GM20431 (cell line): ENCODE measurements at regions not wholly inside any gene's neighbourhood (a gene's known extent, or its start where the extent isn't known, plus 50 kb on each side); places are given as distances from the start of the nearest gene placed in this dataset.
"Not testable (repeated sequence)": the region's sequence is repeated elsewhere in the genome, so short reads cannot be mapped to it uniquely, and the experiment has no call there.

Source experiments
- in situ Hi-C: fragments of 300-500 bp; cut with MseI, MboI; formaldehyde crosslinking; loops from one replicate; pipeline ENCODE4 v1.15.0; 2020; ENCODE audit warnings: low sequenced_read_pairs; ENCODE audit not compliant: unreplicated experiment

- in situ Hi-C loops = no loop called here
Observed at GRCh38 chr2:76120176-76120575, 409.5 kb upstream of the GCFC2 start.

- in situ Hi-C loops = no loop called here
Observed at GRCh38 chr2:76089683-76090082, 379.0 kb upstream of the GCFC2 start.

GRCh38 chr2:76083248-76083647 lies 372.5 kb upstream of the GCFC2 start:
- in situ Hi-C loops = no loop called here

- in situ Hi-C loops = no loop called here
Observed at GRCh38 chr2:76082509-76082908, 371.8 kb upstream of the GCFC2 start.

GRCh38 chr2:76080154-76080553 lies 369.4 kb upstream of the GCFC2 start:
- in situ Hi-C loops = no loop called here

- in situ Hi-C loops = no loop called here
Observed at GRCh38 chr2:76075126-76075525, 364.4 kb upstream of the GCFC2 start.

GRCh38 chr2:76073992-76074604 lies 363.4 kb upstream of the GCFC2 start:
- in situ Hi-C loops = no loop called here

- in situ Hi-C loops = no loop called here
Observed at GRCh38 chr2:76050196-76050595, 339.5 kb upstream of the GCFC2 start.

- in situ Hi-C loops = no loop called here
Observed at GRCh38 chr2:76044701-76045100, 334.0 kb upstream of the GCFC2 start.

GRCh38 chr2:76039505-76039904 lies 328.8 kb upstream of the GCFC2 start:
- in situ Hi-C loops = no loop called here

- in situ Hi-C loops = no loop called here
Observed at GRCh38 chr2:76027761-76028160, 317.0 kb upstream of the GCFC2 start.

- in situ Hi-C loops = no loop called here
Observed at GRCh38 chr2:76019128-76019527, 308.4 kb upstream of the GCFC2 start.

GRCh38 chr2:76009484-76009883 lies 298.8 kb upstream of the GCFC2 start:
- in situ Hi-C loops = no loop called here

- in situ Hi-C loops = no loop called here
Observed at GRCh38 chr2:76008001-76008702, 297.4 kb upstream of the GCFC2 start.

GRCh38 chr2:76000425-76000824 lies 289.7 kb upstream of the GCFC2 start:
- in situ Hi-C loops = no loop called here

GRCh38 chr2:75998451-75998850 lies 287.7 kb upstream of the GCFC2 start:
- in situ Hi-C loops = no loop called here

GRCh38 chr2:75994759-75995158 lies 284.0 kb upstream of the GCFC2 start:
- in situ Hi-C loops = no loop called here

- in situ Hi-C loops = not testable (repeated sequence)
Observed at GRCh38 chr2:75988622-75989021, 277.9 kb upstream of the GCFC2 start.

GRCh38 chr2:75986617-75987016 lies 275.9 kb upstream of the GCFC2 start:
- in situ Hi-C loops = no loop called here

GRCh38 chr2:75982719-75983118 lies 272.0 kb upstream of the GCFC2 start:
- in situ Hi-C loops = no loop called here

GRCh38 chr2:75964646-75965045 lies 253.9 kb upstream of the GCFC2 start:
- in situ Hi-C loops = no loop called here

GRCh38 chr2:75960472-75961009 lies 249.8 kb upstream of the GCFC2 start:
- in situ Hi-C loops = no loop called here
